Coronary artery (tissue), 2 donors: ENCODE measurements at regions not wholly inside any gene's neighbourhood (a gene's known extent, or its start where the extent isn't known, plus 50 kb on each side); places are given as distances from the start of the nearest gene placed in this dataset.

Experiments used
- DNase-seq: peaks from one replicate; pipeline ENCODE4 v3.0.0-alpha.2; 2017; ENCODE audit warnings: low spot score
- H3K27ac ChIP-seq, 2 donors: fragments of 200-600 bp; sonication (generic); one replicate each; pipeline ENCODE4 v1.5.1; 2016 to 2019
- H3K4me3 ChIP-seq: fragments of 200-600 bp; sonication (generic); 2 replicates; pipeline ENCODE4 v1.5.1; 2016; ENCODE audit warnings: mild to moderate bottlenecking, moderate library complexity
- CTCF ChIP-seq: fragments of 200-600 bp; sonication (generic); IDR thresholded peaks from one replicate; pipeline ENCODE4 v1.5.1; 2019; ENCODE audit warnings: antibody characterized with exemption

DNA sequence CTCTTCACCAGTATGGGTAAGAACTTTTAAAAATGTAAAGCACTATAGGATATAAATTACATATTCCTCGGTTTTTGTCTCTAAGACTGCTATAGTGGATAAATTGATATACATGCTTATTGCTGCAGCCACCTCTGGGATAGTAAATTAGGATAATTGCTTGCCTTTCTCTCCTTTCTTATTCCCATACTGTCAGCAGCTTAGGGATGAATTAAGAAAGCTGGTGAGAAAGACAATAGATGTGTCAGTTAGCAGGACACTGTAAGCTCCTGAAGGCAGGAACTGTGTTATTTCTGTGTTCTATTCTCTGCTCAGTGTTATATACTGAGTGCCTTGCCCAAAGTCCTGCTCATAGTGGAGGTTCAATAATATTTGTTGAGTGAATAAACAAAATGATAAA lies 828.6 kb upstream of the ACVR2A start:
- no peak overlapping the region for H3K27ac ChIP-seq
- no peak for DNase-seq
- no peak for TF ChIP-seq CTCF
- no peak overlapping the region for H3K4me3 ChIP-seq

DNA sequence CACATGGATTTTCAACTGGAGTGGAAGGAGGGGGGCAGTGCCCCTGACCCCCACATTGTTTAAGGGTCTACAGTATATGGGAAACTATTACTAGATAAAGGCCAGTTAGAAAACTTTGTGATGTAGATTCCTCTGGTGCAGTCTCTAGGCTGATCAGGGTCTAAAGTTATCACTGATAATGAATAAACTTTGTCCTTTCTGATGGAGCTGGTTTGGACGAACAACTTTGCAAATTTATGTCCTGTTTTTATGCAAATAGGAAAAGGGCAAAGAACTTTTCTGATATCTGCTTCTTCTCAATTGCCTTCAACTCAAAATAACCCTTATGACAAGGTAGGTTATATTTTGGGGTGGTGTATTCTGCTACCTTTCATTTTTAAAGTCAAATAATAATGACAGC lies 829.2 kb upstream of the ACVR2A start:
- no peak overlapping the region for H3K4me3 ChIP-seq
- TF ChIP-seq CTCF: no peak
- DNase-seq: no peak
- no peak overlapping the region for H3K27ac ChIP-seq

DNA sequence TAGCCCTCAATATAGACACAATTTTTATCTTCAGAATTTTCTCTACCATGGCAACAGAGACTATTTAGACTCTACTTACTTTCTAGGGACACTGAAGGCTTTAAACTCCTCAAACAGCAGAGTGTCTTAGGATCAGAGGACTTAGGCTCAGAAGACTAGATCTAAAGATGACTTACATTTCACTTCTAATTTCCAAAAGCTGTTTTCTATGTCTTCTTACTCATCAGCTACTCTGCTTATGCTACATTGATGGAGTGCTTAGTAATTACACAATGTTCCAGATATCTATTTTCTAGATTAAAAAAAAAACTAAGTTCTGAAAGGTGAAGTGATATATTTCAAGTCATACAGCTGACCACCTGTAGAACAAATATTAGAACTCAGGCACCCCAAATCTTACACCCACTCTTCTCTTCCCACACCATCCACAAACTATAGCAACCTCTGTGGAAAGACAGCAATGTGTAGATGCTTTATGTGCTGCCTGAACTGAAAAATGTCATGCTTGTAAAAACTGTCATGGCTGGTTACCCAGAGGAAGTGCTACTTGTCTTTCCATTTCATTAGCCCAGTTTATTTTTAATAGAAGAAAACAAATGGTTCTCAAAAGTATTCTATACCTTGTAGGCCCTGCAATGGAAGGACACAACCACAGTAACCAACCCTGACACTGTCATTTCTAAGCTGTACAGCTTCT lies 831.0 kb upstream of the ACVR2A start:
- H3K4me3 ChIP-seq: no peak overlapping the region
- H3K27ac ChIP-seq: no peak overlapping the region
- no peak for DNase-seq
- TF ChIP-seq CTCF: no peak

DNA sequence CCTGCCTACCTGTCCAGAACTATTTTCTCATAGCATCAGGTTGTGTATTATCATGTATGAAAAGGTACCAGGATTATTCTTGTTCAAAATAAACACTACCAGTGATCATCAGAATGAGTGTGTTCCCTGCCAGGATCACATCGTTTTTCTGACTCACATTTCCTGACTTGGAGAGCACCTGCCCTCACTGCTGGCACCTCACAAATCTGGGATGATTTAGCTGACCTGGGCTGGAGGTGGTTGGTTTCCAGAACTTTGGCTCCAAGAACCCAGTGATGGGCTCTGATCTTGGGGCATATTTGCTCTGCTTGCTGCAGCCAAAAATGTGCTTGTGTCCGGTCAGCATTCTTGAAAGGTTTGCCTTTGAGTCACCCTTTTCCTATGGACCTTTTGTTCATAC lies 836.3 kb upstream of the ACVR2A start:
- Histone ChIP-seq H3K4me3 (no peak overlapping the region), H3K27ac (no peak overlapping the region)
- DNase-seq: no peak

DNA sequence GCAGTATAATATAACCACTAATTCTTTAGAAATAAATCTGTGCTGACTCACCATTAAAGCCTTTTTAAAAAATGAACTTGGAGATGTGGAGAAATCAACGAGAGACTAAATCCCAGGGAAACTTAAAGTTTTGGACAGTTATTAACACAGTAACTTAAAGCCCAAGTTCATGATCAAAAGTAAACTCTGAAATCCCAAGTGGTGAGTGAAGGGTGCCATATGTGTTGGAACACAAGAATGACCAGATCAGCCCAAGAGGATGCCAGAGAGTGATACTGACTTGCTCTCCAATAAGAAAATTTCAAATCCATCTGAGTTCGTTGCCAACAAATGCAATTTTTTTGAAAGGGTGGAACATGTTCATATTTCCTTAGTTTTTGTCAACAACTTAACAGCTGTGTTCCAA lies 838.1 kb upstream of the ACVR2A start:
- no peak for TF ChIP-seq CTCF
- DNase-seq: no peak
- Histone ChIP-seq H3K27ac (no peak overlapping the region), H3K4me3 (no peak overlapping the region)

More for the DNA sequence above, 836.3 kb upstream of the ACVR2A start:
- TF ChIP-seq CTCF: no peak

- no peak overlapping the region for H3K4me3 ChIP-seq
- no peak for DNase-seq
- no peak overlapping the region for H3K27ac ChIP-seq
- TF ChIP-seq CTCF: no peak
Measured at GRCh38 chr2:147003081-147003480, 841.7 kb upstream of the ACVR2A start.

GRCh38 chr2:147002256-147002655 lies 842.6 kb upstream of the ACVR2A start:
- DNase-seq: no peak
- H3K4me3 ChIP-seq: no peak overlapping the region
- TF ChIP-seq CTCF: no peak
- no peak overlapping the region for H3K27ac ChIP-seq
